Loucy (cell line): ENCODE measurements at regions not wholly inside any gene's neighbourhood (a gene's known extent, or its start where the extent isn't known, plus 50 kb on each side); places are given as distances from the start of the nearest gene placed in this dataset.

Source experiments
- EZH2phosphoT487 ChIP-seq: fragments of 200-600 bp; IDR thresholded peaks from 2 replicates; pipeline ENCODE4 v1.6.1; 2018; ENCODE audit warnings: antibody characterized with exemption, mild to moderate bottlenecking, moderate library complexity, borderline replicate concordance
- TF ChIP-seq, protein P1 (sequence below): fragments of 200-600 bp; sonication (generic); conservative IDR thresholded peaks from 2 replicates; pipeline ENCODE4 v1.5.1; 2014; ENCODE audit warnings: mild to moderate bottlenecking, antibody characterized with exemption, low read length

DNA sequence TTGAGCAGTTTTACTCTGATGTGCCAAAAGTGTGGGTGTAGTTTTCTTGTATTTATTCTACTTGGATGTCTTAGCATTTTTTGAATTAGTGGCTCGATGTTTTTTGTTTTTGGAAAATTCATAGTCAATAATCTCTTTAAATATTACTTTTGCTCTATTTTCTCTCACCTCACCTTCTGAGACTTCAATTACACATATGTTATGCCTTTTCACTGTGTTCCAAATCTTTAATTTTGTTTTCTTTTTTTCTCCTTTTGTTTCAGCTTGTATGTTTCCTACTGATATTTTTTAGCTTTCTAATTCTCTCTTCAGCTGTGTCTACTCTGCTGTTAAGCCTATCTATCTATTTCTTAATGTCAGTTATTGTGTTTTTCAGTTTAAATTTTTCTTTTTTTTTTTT lies 69.5 kb downstream of the ZNF503 start:
- TF ChIP-seq, protein P1, sequence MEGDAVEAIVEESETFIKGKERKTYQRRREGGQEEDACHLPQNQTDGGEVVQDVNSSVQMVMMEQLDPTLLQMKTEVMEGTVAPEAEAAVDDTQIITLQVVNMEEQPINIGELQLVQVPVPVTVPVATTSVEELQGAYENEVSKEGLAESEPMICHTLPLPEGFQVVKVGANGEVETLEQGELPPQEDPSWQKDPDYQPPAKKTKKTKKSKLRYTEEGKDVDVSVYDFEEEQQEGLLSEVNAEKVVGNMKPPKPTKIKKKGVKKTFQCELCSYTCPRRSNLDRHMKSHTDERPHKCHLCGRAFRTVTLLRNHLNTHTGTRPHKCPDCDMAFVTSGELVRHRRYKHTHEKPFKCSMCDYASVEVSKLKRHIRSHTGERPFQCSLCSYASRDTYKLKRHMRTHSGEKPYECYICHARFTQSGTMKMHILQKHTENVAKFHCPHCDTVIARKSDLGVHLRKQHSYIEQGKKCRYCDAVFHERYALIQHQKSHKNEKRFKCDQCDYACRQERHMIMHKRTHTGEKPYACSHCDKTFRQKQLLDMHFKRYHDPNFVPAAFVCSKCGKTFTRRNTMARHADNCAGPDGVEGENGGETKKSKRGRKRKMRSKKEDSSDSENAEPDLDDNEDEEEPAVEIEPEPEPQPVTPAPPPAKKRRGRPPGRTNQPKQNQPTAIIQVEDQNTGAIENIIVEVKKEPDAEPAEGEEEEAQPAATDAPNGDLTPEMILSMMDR: no peak
- no peak for TF ChIP-seq EZH2phosphoT487
